A673 (cell line): ENCODE measurements at regions not wholly inside any gene's neighbourhood (a gene's known extent, or its start where the extent isn't known, plus 50 kb on each side); places are given as distances from the start of the nearest gene placed in this dataset.

Experiments used
- EZH2 ChIP-seq: fragments of 200-600 bp; sonication (generic); IDR thresholded peaks from 2 replicates; pipeline ENCODE4 v1.6.1; 2017; ENCODE audit warnings: borderline replicate concordance, low read depth, mild to moderate bottlenecking, mixed read lengths, antibody characterized with exemption, low read length; ENCODE audit not compliant: poor library complexity, severe bottlenecking
- TF ChIP-seq, protein P1 (sequence below): fragments of 300-800, 200-600 bp; sonication (generic); conservative IDR thresholded peaks from 2 replicates; pipeline ENCODE4 v1.5.1; 2017; ENCODE audit warnings: low read depth, mild to moderate bottlenecking, antibody characterized with exemption, low read length, moderate library complexity, mixed read lengths

DNA sequence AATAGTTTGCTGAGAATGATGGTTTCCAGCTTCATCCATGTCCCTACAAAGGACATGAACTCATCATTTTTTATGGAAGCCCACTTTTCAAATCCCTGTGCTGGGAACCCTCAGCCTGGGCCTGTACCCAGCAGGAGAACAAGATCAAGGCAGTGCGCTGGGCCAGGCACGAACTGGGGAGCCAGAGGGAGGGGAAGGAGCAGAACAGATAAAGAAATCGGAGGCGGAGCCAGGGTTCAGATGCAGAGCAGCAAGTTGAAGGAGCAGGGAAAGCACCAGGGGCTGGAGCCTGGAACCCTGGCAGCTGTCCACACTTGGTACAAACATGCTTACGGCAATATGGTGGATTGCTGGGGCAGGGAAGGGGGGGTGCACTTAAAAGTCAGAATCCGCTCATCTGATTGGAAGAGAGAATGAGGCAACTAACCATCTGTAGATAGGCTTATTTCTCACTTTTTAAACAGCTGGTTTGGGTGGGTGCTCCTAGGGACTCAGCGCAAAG, 107.5 kb downstream of the NOG start:
- TF ChIP-seq, protein P1, sequence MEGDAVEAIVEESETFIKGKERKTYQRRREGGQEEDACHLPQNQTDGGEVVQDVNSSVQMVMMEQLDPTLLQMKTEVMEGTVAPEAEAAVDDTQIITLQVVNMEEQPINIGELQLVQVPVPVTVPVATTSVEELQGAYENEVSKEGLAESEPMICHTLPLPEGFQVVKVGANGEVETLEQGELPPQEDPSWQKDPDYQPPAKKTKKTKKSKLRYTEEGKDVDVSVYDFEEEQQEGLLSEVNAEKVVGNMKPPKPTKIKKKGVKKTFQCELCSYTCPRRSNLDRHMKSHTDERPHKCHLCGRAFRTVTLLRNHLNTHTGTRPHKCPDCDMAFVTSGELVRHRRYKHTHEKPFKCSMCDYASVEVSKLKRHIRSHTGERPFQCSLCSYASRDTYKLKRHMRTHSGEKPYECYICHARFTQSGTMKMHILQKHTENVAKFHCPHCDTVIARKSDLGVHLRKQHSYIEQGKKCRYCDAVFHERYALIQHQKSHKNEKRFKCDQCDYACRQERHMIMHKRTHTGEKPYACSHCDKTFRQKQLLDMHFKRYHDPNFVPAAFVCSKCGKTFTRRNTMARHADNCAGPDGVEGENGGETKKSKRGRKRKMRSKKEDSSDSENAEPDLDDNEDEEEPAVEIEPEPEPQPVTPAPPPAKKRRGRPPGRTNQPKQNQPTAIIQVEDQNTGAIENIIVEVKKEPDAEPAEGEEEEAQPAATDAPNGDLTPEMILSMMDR = no peak
- no peak for TF ChIP-seq EZH2
